GM10248 (cell line): ENCODE measurements at regions not wholly inside any gene's neighbourhood (a gene's known extent, or its start where the extent isn't known, plus 50 kb on each side); places are given as distances from the start of the nearest gene placed in this dataset.
"Not testable (repeated sequence)": the region's sequence is repeated elsewhere in the genome, so short reads cannot be mapped to it uniquely, and the experiment has no call there.

Source experiments
- CTCF ChIA-PET: fragments of 300-600 bp; sonication (Branson Sonifier 250); formaldehyde crosslinking; extraction: SDS; loops from one replicate; lab custom pipeline; 2021; ENCODE audit warnings: antibody characterized with exemption; lab: Yijun Ruan, JAX
- POLR2A ChIA-PET: fragments of 350-650 bp; sonication (Branson Sonifier 250); formaldehyde crosslinking; extraction: SDS; loops from one replicate; lab custom pipeline; 2020; ENCODE audit warnings: antibody characterized with exemption; lab: Yijun Ruan, JAX
- DNase-seq: peaks from one replicate; pipeline ENCODE4 v3.0.0; 2012; ENCODE audit errors: extremely low spot score
- TF ChIP-seq, protein P1 (sequence below): IDR thresholded peaks from 2 replicates; pipeline ENCODE4 v1.5.1; 2012; ENCODE audit warnings: mild to moderate bottlenecking, low read depth; ENCODE audit errors: extremely low read depth, missing control alignments, control extremely low read depth

DNA sequence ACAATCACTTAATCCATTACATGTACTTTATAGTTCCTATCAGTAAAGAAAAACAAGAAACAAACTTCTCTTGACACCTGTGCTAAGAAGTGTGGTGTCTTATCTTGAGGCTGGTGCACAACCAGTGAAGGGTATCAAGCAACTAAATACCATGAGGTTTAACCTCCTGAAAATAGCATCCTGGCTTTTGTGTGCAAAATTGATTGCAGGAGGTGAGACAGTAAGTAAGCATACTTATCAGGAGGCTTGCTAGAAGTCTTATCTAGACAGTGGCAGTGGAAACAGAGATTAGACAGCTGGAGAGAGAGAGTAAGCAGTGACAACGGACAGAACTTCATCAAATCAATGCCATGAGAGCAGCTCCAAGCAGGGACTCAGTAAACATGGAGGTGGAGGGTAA lies 730.3 kb downstream of the DNAH5 start:
- no peak for DNase-seq
- CTCF ChIA-PET, result no interaction called here
- POLR2A ChIA-PET, result no interaction called here
- TF ChIP-seq, protein P1, sequence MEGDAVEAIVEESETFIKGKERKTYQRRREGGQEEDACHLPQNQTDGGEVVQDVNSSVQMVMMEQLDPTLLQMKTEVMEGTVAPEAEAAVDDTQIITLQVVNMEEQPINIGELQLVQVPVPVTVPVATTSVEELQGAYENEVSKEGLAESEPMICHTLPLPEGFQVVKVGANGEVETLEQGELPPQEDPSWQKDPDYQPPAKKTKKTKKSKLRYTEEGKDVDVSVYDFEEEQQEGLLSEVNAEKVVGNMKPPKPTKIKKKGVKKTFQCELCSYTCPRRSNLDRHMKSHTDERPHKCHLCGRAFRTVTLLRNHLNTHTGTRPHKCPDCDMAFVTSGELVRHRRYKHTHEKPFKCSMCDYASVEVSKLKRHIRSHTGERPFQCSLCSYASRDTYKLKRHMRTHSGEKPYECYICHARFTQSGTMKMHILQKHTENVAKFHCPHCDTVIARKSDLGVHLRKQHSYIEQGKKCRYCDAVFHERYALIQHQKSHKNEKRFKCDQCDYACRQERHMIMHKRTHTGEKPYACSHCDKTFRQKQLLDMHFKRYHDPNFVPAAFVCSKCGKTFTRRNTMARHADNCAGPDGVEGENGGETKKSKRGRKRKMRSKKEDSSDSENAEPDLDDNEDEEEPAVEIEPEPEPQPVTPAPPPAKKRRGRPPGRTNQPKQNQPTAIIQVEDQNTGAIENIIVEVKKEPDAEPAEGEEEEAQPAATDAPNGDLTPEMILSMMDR, result no peak

DNA sequence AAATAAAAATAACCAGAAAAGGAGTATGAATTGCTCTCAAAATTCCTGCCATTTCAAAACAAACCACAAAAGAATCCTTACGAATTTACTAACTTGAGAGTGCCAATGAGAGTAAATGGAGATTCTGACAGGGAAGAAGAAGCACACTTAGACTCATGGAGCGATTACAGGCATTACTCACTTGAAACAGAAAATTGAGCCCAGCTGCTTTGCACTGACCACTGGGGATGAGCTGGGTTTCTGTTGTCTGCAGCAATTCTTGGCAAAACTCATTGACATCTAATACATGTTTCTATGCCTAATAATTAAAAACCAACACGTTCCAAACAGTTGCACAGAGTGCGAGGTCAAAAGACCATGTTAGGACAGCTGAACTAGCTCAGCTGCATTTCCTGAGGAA lies 731.6 kb downstream of the DNAH5 start:
- DNase-seq, result no peak
- CTCF ChIA-PET, result no interaction called here
- TF ChIP-seq, protein P1, result no peak
- POLR2A ChIA-PET, result no interaction called here

DNA sequence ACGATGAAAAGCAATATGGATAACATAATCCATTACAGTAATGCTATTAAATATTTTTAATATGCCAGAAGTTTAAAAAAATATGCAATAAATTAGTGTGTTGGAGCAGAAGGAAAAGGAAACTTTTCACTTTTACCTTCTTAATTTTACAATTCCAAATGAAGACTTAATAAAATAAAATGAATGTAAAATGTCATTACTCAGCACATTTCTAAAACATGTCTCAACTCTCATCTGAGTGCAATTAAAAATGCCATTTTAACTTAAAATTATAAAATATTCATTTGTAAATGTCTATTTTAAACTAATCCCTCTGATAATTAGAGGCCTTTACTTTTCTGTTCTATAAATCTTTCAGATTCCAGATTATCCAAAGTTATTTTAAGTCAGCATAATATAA lies 733.4 kb downstream of the DNAH5 start:
- TF ChIP-seq, protein P1, result no peak
- CTCF ChIA-PET, result no interaction called here
- DNase-seq, result no peak
- POLR2A ChIA-PET, result no interaction called here

DNA sequence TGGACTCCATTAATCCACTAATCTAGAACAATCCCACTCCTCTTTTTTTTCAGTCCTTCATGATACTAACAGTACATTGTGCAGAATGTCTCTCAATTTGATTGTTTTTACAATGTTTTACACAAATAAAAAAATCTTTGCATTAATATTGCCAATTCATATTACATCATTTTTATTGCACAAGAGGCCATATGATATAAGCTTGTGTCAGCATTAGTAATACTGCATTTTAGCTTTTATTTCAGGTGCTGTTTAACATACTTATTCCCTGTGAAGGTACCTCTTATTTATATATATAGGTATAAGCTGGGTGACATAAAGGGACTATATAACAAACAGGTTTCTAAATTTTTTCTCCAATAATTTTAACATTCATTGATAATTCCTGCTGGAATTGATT lies 737.4 kb downstream of the DNAH5 start:
- no peak for DNase-seq
- TF ChIP-seq, protein P1, result no peak
- POLR2A ChIA-PET, result no interaction called here
- CTCF ChIA-PET, result no interaction called here

DNA sequence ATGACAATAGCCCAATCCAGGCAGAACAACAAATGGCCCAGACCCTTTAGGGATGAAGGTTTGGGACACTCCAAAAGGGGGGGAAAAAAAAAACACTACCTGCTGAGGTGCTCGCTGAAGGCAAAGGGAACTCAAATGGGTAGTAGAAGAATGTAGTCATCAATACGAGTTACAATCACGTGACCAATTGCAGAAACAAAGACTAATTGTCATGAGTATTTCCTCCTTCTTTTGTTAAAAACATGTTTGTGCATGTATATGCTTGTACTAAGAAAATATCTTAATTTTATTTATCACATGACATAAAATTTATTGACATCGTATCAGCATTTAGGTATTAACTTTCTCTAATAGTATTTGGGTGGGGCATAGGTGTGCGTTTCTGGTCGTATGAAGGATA lies 743.5 kb downstream of the DNAH5 start:
- ChIA-PET POLR2A (no interaction called here), CTCF (no interaction called here)
- TF ChIP-seq, protein P1, result no peak
- no peak for DNase-seq

DNA sequence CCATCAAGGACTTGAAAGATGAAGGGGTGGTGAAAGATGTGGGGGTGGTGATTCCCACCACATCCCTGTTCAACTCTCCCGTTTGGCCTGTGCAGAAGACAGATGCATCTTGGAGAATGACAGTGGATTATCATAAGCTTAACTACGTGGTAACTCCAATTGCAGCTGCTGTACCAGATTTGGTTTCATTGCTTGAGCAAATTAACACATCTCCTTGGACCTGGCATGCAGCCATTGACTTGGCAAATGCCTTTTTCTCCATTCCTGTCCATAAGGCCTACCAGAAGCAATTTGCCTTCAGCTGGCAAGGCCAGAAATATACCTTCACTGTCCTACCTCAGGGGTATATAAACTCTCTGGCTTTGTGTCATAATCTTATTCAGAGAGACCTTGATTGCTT lies 746.3 kb downstream of the DNAH5 start:
- DNase-seq, CTCF ChIA-PET, POLR2A ChIA-PET: not testable (repeated sequence)

DNA sequence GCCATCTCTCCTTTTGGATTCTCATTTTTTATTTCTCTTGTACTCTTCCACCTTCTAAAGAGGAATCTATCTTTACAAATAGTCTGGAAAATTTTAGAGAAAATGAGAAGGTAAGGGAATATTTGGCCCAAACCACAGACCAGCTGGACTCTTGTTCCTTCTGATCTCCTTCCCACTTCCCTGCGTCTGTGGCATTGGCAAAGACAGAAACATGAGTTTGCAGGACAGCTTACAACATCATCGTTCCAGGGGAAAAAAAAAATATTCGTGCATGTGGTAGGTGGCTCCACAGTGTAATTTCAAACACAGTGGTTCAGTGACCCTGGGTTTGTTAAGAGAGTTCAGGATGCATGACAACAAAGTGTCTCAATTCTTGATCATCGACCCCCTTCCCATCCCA lies 755.0 kb downstream of the DNAH5 start:
- ChIA-PET POLR2A (no interaction called here), CTCF (no interaction called here)
- TF ChIP-seq, protein P1, result no peak
- no peak for DNase-seq
